ENCODE measurements at regions not wholly inside any gene's neighbourhood (a gene's known extent, or its start where the extent isn't known, plus 50 kb on each side); places are given as distances from the start of the nearest gene placed in this dataset.

DNA sequence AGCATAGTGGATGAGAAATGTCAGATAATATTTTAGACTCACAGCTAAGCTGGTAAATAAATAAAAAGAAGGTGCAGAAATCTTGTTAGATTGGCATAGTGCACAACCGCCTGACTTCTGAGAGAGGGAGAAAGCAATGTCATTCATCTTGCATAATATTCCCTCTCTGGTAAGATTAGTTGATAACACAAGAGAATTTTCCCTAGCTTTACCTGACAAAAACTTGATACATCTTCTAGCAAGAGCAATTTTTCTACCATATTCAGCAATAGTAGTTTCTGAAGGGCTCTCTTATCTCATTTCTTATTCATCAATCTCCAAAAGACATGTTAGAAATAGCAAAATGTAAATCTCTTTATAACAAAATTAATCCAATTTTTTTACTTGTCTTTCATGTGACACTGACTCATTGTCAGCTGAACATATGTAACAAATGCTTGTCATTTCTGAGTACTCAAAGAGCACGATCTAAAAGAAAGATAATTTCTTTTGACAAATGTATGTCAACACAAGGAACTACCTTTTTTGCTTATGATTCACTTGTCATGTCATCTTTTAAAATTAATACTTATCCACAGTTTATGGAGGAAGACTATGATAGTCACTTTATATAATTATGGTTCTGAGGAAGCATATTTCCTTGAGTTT, 240.0 kb downstream of the ARAP2 start:
- DNase-seq, result no peak
- in situ Hi-C loops (cut with MboI; ENCODE audit: low pct_unique_long_range_greater_than_20kb, low sequenced_read_pairs), result no loop called here

DNA sequence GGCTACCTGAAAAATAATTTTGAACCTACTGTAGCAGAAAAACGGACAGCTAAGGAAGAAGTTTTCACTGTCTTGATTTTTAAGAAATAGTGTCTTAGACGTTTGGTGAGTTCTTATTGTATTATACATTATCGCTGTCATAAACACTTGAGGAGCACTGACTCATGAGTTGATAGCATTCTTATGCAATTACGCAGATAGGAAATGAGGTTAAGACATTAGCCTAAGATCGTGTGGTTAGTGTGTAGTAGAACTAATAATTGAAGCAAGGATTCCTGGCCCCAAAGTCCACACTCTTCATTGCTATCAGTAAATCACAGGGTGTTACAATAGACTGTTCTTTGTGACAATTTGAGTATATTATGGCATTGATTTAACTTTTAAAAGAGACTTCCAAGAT, 238.1 kb downstream of the ARAP2 start:
- no peak for DNase-seq
- in situ Hi-C loops (cut with MboI; ENCODE audit: low pct_unique_long_range_greater_than_20kb, low sequenced_read_pairs), result no loop called here

DNA sequence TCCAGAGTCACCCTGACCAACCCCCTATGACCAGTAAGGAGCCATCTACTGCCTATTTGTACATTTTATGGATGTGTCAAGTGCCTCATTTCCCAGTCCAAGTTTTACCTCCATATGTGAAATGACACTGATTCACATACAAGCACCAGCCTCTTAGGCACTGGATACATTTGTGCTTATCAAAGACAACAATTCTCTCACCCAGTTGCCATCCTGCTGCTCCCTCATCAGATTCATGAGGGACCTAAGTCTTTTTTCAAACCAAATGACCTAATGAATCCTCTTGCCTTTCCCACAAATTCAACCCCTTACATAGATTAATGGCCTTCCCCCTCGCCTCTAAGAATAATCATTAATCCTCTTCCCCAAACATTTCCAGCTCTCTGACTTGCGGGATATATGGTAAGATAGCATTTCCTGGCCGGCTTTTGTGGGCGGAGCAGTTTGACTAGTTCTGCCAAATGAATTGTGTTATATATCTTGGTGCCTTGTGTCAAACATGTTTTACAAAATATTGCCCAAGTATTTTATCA, 233.9 kb downstream of the ARAP2 start:
- DNase-seq, result no peak
- in situ Hi-C loops (cut with MboI; ENCODE audit: low pct_unique_long_range_greater_than_20kb, low sequenced_read_pairs), result no loop called here

DNA sequence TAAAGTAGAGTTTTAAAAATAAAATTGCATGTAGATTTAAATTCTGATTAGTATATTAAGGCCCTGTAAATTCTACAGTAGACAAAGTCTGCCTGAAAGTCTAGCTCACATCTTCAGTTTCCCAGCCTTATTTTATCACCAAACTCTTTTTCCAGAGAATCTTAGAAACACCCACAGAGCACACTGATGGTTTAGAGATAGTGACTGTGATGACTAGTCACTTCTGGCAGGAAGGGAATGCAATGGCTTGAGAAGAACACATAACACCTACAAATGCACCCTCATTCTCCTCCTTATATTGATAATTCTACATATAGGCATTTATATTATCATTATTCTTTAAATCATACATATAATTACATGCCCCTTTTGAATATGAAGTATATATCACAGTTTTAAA, 232.9 kb downstream of the ARAP2 start:
- DNase-seq, result no peak
- in situ Hi-C loops (cut with MboI; ENCODE audit: low pct_unique_long_range_greater_than_20kb, low sequenced_read_pairs), result no loop called here

DNA sequence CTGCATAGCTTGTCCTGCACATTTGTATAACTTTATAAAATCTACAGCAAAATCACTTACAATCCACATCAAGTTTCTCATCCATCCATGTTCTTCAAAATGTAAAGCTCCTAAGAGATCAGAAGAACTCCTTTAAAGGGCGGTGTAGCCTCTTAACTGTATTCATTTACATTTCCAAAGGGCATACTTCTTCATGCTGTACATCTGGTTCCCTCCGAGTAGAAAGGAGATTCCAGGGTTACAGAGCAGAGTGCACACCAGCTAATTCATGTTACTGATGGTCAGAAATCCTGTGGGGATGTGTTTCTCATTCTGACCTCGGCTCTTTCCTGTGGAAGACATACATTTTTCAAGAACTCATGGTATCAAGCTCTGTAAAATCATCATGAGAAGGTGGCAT, 231.8 kb downstream of the ARAP2 start:
- DNase-seq, result no peak
- in situ Hi-C loops (cut with MboI; ENCODE audit: low pct_unique_long_range_greater_than_20kb, low sequenced_read_pairs), result no loop called here

DNA sequence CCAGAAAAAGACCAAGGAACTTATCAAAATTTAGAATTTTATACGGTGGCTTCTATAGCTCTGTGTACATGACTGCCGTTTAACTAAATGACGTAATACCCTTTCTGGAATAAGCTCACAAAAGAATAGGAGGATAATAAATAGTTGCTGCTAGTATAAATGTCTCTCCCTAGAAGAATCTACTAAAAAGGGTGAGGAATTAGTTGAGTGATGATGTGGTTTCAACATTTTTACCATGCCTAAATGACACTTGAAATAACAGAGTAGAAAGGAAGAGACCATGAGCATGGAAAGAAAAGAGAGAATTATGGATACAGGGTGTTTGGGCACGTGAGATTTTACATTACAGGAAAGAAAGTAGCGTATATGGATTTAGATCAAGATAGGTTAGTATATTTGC, 231.1 kb downstream of the ARAP2 start:
- no peak for DNase-seq
- in situ Hi-C loops (cut with MboI; ENCODE audit: low pct_unique_long_range_greater_than_20kb, low sequenced_read_pairs), result no loop called here
